HG03108 (cell line): ENCODE measurements at regions not wholly inside any gene's neighbourhood (a gene's known extent, or its start where the extent isn't known, plus 50 kb on each side); places are given as distances from the start of the nearest gene placed in this dataset.

Experiments used
- ATAC-seq: cut with Tn5 transposase; IDR thresholded peaks from one replicate; pipeline ENCODE4 v1.9.1; 2021; ENCODE audit warnings: moderate library complexity; ENCODE audit not compliant: unreplicated experiment

- ATAC-seq, result no peak
These were observed 269.1 kb upstream of the GLI3 start for GRCh38 chr7:42506097-42506496.

GRCh38 chr7:42502022-42502421, 265.0 kb upstream of the GLI3 start:
- no peak for ATAC-seq

GRCh38 chr7:42495256-42495655, 258.2 kb upstream of the GLI3 start:
- no peak for ATAC-seq

- ATAC-seq, result no peak
These were observed 257.7 kb upstream of the GLI3 start for GRCh38 chr7:42494736-42495135.

- ATAC-seq, result no peak
These were observed 257.2 kb upstream of the GLI3 start for GRCh38 chr7:42494199-42494710.

GRCh38 chr7:42493436-42494198, 256.6 kb upstream of the GLI3 start:
- no peak for ATAC-seq

GRCh38 chr7:42492920-42493319, 255.9 kb upstream of the GLI3 start:
- ATAC-seq, result no peak

GRCh38 chr7:42491106-42491505, 254.1 kb upstream of the GLI3 start:
- ATAC-seq, result no peak

GRCh38 chr7:42489299-42489698, 252.3 kb upstream of the GLI3 start:
- no peak for ATAC-seq

- ATAC-seq, result no peak
These were observed 248.3 kb upstream of the GLI3 start for GRCh38 chr7:42485301-42485766.

- no peak for ATAC-seq
These were observed 246.9 kb upstream of the GLI3 start for GRCh38 chr7:42483886-42484285.

- ATAC-seq, result no peak
These were observed 243.0 kb upstream of the GLI3 start for GRCh38 chr7:42479816-42480633.

GRCh38 chr7:42479452-42479815, 242.4 kb upstream of the GLI3 start:
- ATAC-seq, result no peak

GRCh38 chr7:42478717-42479116, 241.7 kb upstream of the GLI3 start:
- no peak for ATAC-seq

- no peak for ATAC-seq
These were observed 239.2 kb upstream of the GLI3 start for GRCh38 chr7:42476255-42476654.

- ATAC-seq, result no peak
These were observed 238.1 kb upstream of the GLI3 start for GRCh38 chr7:42475082-42475481.

GRCh38 chr7:42473099-42473498, 236.1 kb upstream of the GLI3 start:
- ATAC-seq, result no peak

- no peak for ATAC-seq
These were observed 234.7 kb upstream of the GLI3 start for GRCh38 chr7:42471573-42472174.

GRCh38 chr7:42469341-42469740, 232.3 kb upstream of the GLI3 start:
- ATAC-seq, result no peak

GRCh38 chr7:42468471-42468870, 231.5 kb upstream of the GLI3 start:
- no peak for ATAC-seq

GRCh38 chr7:42461537-42461936, 224.5 kb upstream of the GLI3 start:
- ATAC-seq, result no peak

- ATAC-seq, result no peak
These were observed 223.9 kb upstream of the GLI3 start for GRCh38 chr7:42460933-42461332.
